Right cardiac atrium (tissue), 5 donors: ENCODE measurements at regions not wholly inside any gene's neighbourhood (a gene's known extent, or its start where the extent isn't known, plus 50 kb on each side); places are given as distances from the start of the nearest gene placed in this dataset.

Experiments used
- ATAC-seq, 2 donors: fragments of 200-7000 bp; cut with Tn5 transposase; one replicate each; pipeline versions ENCODE4 v1.8.0 to v1.9.1; 2020; ENCODE audit warnings: moderate library complexity in 2 of 2, mild to moderate bottlenecking in 1 of 2
- DNase-seq, 3 donors: peaks; one replicate each; pipeline ENCODE4 v3.0.0-alpha.2; 2020
- H3K27ac ChIP-seq: one replicate; pipeline ENCODE4 v1.5.1; 2013; ENCODE audit warnings: mild to moderate bottlenecking, low read length, control low read depth, moderate library complexity
- H3K27me3 ChIP-seq: one replicate; pipeline ENCODE4 v1.6.1; 2013; ENCODE audit not compliant: control insufficient read depth, insufficient read depth
- H3K4me1 ChIP-seq: one replicate; pipeline ENCODE4 v1.6.1; 2013; ENCODE audit warnings: low read length; ENCODE audit not compliant: control insufficient read depth, insufficient read depth
- H3K4me3 ChIP-seq: one replicate; pipeline ENCODE4 v1.5.1; 2013; ENCODE audit warnings: low read length, control low read depth
- H3K9me3 ChIP-seq: one replicate; pipeline ENCODE4 v1.6.1; 2013; ENCODE audit warnings: low read length; ENCODE audit not compliant: control insufficient read depth
- WGBS: extraction: QIAGEN DNeasy Blood & Tissue Kit; methylation state at CpG from one replicate; pipeline ENCODE4 v1.1.7; 2013; 5-methylcytosine and 5-hydroxymethylcytosine counted together
- intact Hi-C, 4 donors: fragments of 100-400 bp; cut with DNase I; formaldehyde crosslinking; loops; one replicate each; pipeline versions ENCODE4 v1.11.0 to v1.14.0; 2022 to 2023
- donor health status: healthy with polysubstance abuse.
- donor health status: DM: no; HTN: yes; CAD: no.
- donor health status: DM: no; HTN: no; CAD: no.
- donor health status: DM: no; HTN: yes; CAD: no; lungs with severe emphysema.
- donor health status: DM: yes; HTN: yes; CAD: no.

DNA sequence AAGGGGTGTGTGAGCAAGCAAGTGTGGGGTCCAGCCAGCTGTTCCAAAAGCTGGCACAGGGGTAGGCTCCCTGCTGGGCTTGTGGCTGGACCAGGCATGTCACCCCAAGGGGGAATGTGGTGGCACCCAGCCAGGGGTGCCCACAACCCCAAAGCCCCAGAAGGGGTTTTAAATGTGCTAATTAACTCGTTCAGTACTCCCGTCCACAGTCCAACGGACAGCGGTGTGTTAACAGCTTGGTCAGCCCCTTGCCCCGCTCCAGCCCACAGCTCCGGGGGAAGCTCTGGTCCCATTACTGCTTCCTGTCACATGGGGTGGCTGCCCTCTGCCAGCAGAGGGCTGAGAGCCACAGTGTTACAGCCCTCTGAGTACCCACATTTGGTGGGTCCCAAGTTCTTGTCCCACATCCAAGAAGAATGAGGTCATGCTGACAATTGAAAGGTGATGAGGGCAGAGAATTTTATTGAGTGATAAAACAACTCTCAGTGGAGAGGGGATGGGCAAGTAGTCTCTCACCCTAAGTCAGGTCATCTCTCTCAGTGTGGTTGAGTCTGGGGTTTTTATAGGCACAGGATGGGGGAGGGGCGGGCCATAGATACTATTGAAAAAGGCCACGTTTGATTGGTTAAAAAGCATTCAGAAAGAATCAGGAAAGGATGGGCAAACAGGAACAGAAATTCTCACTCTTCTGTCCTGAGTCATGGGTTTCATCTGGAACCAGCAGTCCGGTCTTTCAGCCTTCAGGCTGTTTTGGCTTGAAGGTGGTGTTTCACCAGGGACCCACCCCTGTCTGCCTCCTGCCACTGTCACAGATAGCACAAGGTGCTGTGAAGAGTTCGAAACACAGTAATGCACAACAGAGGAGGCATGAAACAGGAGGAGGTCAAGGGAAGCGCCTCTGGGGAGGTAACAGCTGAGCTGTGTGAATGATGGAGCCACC, 238.5 kb downstream of the NFATC2 start:
- ATAC-seq (no peak), DNase-seq (no peak)
- 84% methylated on average over 11 of the region's 11 CpGs for WGBS
- Histone ChIP-seq H3K27ac (no peak overlapping the region), H3K9me3 (no peaks in the 10 kb centered on the region), H3K4me1 (no peaks in the 10 kb centered on the region), H3K27me3 (no peaks in the 10 kb centered on the region), H3K4me3 (no peak overlapping the region)
- intact Hi-C loops: loop anchor here in 1 of 4 donors (10.0 kb wide), 2 partner anchors 79 to 509 kb away; partner anchors contain the start of gene BCAS4

GRCh38 chr20:51301026-51301425, 241.5 kb downstream of the NFATC2 start:
- Histone ChIP-seq H3K27ac (no peak overlapping the region), H3K9me3 (no peaks in the 10 kb centered on the region), H3K27me3 (no peaks in the 10 kb centered on the region), H3K4me3 (no peak overlapping the region), H3K4me1 (no peaks in the 10 kb centered on the region)
- DNase-seq (no peak), ATAC-seq (no peak)
- intact Hi-C loops: loop anchor here in 1 of 4 donors (10.0 kb wide), 2 partner anchors 76 to 506 kb away; partner anchors contain the start of gene BCAS4
- 75% methylated on average over 4 of the region's 4 CpGs for WGBS

DNA sequence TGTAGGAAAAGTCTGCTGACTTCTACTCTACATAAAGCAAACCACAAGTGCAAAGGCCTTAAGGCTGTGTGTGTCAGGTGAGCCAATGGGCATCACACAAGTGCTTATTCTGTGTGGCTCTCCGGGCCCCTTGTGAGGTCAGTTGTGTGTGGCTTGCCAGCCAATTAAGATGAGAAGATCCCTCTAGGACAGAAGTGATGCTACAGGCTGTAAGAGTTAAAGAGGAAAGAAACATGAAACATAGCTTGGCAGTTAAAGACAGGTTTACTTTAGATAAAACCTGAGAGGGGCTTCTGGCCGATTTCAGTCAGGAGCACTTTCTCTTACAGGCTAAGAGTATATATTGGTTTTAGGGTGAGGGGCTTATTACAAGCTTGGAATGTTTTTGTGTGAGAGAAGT, 242.4 kb downstream of the NFATC2 start:
- ATAC-seq (no peak), DNase-seq (no peak)
- Histone ChIP-seq H3K4me3 (no peak overlapping the region), H3K4me1 (no peaks in the 10 kb centered on the region), H3K9me3 (no peaks in the 10 kb centered on the region), H3K27ac (no peak overlapping the region), H3K27me3 (no peaks in the 10 kb centered on the region)
- 71% methylated on average over 2 of the region's 2 CpGs for WGBS
- intact Hi-C loops: loop anchor here in 1 of 4 donors (10.0 kb wide), 2 partner anchors 75 to 505 kb away; partner anchors contain the start of gene BCAS4

GRCh38 chr20:51299413-51299812, 243.1 kb downstream of the NFATC2 start:
- 97% methylated on average over 1 of the region's 1 CpG for WGBS
- no peaks in the 10 kb centered on the region for H3K4me1 ChIP-seq
- DNase-seq (no peak), ATAC-seq (no peak)
- intact Hi-C loops: loop anchor here in 1 of 4 donors (5.0 kb wide), 1 partner anchor 302 kb away; no protein-coding TSS in a partner anchor
- H3K4me3 ChIP-seq: no peak overlapping the region
- H3K9me3 ChIP-seq: no peaks in the 10 kb centered on the region
- H3K27me3 ChIP-seq: no peaks in the 10 kb centered on the region
- no peak overlapping the region for H3K27ac ChIP-seq

GRCh38 chr20:51298141-51298749, 244.3 kb downstream of the NFATC2 start:
- H3K9me3 ChIP-seq: no peaks in the 10 kb centered on the region
- intact Hi-C loops: loop anchor here in 1 of 4 donors (5.0 kb wide), 1 partner anchor 301 kb away; no protein-coding TSS in a partner anchor
- ATAC-seq: no peak
- 67% methylated on average over 9 of the region's 9 CpGs for WGBS
- no peak overlapping the region for H3K4me3 ChIP-seq
- DNase-seq: no peak
- H3K27ac ChIP-seq: no peak overlapping the region
- no peaks in the 10 kb centered on the region for H3K4me1 ChIP-seq
- H3K27me3 ChIP-seq: no peaks in the 10 kb centered on the region

DNA sequence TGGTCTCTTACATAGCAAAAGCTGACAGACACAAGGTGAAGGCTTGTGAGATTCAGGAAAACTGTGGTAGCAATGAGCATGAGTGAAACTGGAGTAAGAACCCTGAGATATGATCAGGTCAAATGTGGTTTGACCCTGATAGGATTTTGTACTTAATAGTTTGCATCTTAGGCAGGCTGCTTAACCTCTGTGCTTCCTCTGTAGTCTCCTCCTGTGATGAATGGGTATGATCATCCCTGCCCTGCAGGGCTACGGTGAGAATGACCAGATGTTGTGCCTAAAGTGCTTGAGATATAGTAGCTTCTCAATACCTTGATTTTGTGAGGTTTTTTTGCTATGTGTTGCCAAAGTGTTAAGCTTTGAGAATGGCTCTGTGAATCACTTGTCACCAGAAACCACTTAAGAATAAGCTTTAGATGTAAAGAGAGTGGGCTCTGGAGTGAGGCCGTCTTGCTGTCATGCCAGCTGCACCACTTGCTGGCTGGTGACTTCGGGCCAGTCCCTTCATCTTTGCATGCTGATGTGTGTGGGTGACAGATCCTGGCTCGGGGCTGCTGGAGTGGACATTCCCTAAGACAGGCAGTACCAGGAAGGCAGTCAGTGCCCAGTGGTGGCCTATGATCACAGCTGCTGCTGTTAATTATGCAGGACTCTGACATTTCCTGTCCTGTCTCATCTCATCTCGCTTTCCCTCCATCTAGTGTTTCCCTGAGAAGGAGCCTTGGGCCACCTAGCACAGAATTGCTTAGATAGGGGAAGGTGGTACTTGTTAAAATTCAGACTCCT, 254.7 kb downstream of the NFATC2 start:
- Histone ChIP-seq H3K27me3 (no peaks in the 10 kb centered on the region), H3K4me1 (no peaks in the 10 kb centered on the region), H3K9me3 (no peaks in the 10 kb centered on the region), H3K27ac (no peak overlapping the region), H3K4me3 (no peak overlapping the region)
- DNase-seq: no peak
- ATAC-seq: no peak
- WGBS: 59% methylated on average over 5 of the region's 5 CpGs
- intact Hi-C loops: no loop called here

GRCh38 chr20:51286758-51287157, 255.8 kb downstream of the NFATC2 start:
- ATAC-seq (no peak), DNase-seq (no peak)
- no peaks in the 10 kb centered on the region for H3K27me3 ChIP-seq
- no peak overlapping the region for H3K4me3 ChIP-seq
- H3K27ac ChIP-seq: no peak overlapping the region
- 45% methylated on average over 1 of the region's 1 CpG for WGBS
- H3K9me3 ChIP-seq: no peaks in the 10 kb centered on the region
- intact Hi-C loops: no loop called here
- H3K4me1 ChIP-seq: no peaks in the 10 kb centered on the region

DNA sequence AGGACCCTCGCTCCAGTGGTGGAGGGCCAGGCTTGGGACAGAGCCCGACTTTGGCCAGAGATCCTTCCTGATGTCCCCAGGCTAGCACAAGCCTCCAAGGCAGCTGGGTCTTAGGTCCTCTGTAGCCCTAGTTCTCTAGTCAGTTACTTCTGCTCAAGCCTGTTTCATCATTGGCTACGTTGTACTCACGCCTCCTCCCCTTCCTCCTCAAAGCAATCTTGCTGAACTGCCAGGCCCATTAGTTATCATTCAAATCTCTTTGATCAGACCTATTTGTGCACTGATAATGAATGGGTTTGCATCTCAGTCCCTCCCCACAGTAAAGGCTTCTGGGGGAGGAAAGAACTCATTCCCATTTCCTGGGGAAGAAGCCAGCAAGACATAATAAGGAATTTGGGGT, 256.8 kb downstream of the NFATC2 start:
- no peak for ATAC-seq
- intact Hi-C loops: no loop called here
- 65% methylated on average over 4 of the region's 4 CpGs for WGBS

GRCh38 chr20:51284871-51285270, 257.6 kb downstream of the NFATC2 start:
- no peaks in the 10 kb centered on the region for H3K9me3 ChIP-seq
- H3K4me3 ChIP-seq: no peak overlapping the region
- no peaks in the 10 kb centered on the region for H3K4me1 ChIP-seq
- WGBS: 82% methylated on average over 6 of the region's 6 CpGs
- H3K27me3 ChIP-seq: no peaks in the 10 kb centered on the region
- intact Hi-C loops: no loop called here
- DNase-seq (no peak), ATAC-seq (no peak)
- H3K27ac ChIP-seq: no peak overlapping the region

More for the DNA sequence above, 256.8 kb downstream of the NFATC2 start:
- no peak overlapping the region for H3K27ac ChIP-seq
- H3K9me3 ChIP-seq: no peaks in the 10 kb centered on the region
- H3K4me1 ChIP-seq: no peaks in the 10 kb centered on the region
- H3K4me3 ChIP-seq: no peak overlapping the region
- no peaks in the 10 kb centered on the region for H3K27me3 ChIP-seq
- DNase-seq: no peak

DNA sequence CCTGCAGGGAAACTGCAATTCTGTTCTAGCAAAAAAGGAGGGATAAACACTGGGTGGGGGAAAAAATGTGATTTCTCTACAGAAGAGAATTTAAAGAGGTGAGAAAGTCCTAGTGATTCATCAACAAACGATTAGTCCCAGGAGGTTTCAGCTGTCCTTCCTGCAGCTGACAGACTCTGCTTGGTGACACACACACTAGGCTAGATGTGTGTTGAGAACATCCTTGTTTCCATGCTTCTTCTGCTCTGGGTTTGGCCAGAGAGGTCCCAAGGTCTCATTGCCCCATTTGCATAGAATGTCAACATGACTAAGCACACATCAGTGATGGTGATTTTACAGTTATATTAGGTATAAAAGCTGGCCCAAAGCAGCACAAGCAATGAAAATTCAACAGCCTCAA, 258.3 kb downstream of the NFATC2 start:
- ATAC-seq: no peak
- no peaks in the 10 kb centered on the region for H3K9me3 ChIP-seq

More for the DNA sequence above, 258.3 kb downstream of the NFATC2 start:
- intact Hi-C loops: no loop called here
- no peak for DNase-seq
- H3K4me1 ChIP-seq: no peaks in the 10 kb centered on the region
- no peak overlapping the region for H3K4me3 ChIP-seq
- H3K27ac ChIP-seq: no peak overlapping the region
- WGBS: 36% methylated on average over 1 of the region's 1 CpG
- no peaks in the 10 kb centered on the region for H3K27me3 ChIP-seq
